HG02678 (cell line): ENCODE measurements at regions not wholly inside any gene's neighbourhood (a gene's known extent, or its start where the extent isn't known, plus 50 kb on each side); places are given as distances from the start of the nearest gene placed in this dataset.
"Not testable (repeated sequence)": the region's sequence is repeated elsewhere in the genome, so short reads cannot be mapped to it uniquely, and the experiment has no call there.

Source experiments
- ATAC-seq: cut with Tn5 transposase; IDR thresholded peaks from one replicate; pipeline ENCODE4 v1.9.1; 2021; ENCODE audit warnings: mild to moderate bottlenecking, moderate library complexity; ENCODE audit not compliant: unreplicated experiment

- not testable (repeated sequence) for ATAC-seq
These were observed 59.3 kb downstream of the NUTM2D start for GRCh38 chr10:87416892-87417291.

DNA sequence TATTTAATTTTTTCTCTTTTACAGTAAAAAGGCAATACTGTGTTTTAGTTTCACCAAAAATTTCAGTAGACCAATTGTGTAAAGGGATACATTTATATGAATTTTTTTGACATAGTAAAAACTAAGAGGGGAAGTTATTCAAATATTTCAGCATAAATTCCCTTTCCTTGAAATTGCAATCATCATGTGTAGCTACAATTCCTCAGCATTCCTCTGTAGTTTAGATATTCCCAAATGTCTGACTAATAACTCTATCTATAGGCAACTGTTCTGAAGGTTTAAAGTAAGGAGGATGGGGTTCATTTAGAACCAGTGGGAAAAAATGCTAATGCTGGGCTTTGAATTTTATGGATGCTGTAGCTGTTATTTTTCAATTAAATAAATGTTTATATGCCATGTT is 65.1 kb downstream of the NUTM2D start:
- ATAC-seq = not testable (repeated sequence)

- ATAC-seq = not testable (repeated sequence)
These were observed 67.3 kb downstream of the NUTM2D start for GRCh38 chr10:87424697-87425373.

DNA sequence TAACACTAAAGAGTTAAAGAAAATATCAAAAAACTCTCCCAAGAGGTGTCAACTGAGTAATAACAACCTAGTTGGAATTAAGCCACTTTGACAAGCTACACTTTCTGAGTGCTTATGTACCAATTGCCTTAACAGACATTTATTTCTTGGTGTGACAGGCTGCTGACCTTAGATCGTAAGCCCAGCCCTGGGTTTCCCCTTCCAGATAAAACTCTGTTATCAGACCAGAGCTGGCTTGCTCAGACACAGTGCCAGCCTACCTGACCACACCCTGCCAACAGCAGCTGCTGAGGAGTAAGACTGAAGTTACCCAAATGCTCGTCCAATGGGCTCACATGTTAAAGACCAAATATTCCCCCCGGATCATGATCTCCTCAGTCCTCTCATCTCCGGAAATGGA is 70.9 kb upstream of the MINPP1 start:
- ATAC-seq = not testable (repeated sequence)

GRCh38 chr10:87435295-87435826 is 69.3 kb upstream of the MINPP1 start:
- not testable (repeated sequence) for ATAC-seq

DNA sequence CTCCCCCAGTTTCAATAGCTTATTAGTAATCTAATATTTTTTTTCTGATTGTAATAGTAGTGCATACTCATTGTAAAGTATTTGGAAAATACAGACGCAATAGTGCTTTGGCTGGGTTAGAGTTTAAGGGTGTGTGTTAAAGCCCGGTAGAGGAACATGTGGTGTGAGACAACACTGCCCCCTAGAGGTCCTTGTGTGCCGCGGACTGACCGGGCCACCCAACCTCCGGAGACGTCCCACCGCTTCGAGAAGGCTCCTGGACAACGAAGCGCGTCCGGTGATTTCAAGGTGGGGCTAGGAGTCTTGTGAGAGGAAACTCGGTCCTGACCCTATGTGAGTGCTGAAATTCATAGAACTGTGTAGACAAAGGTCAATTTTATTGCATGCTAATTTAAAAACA is 68.6 kb upstream of the MINPP1 start:
- peak; percentile 82 for ATAC-seq

DNA sequence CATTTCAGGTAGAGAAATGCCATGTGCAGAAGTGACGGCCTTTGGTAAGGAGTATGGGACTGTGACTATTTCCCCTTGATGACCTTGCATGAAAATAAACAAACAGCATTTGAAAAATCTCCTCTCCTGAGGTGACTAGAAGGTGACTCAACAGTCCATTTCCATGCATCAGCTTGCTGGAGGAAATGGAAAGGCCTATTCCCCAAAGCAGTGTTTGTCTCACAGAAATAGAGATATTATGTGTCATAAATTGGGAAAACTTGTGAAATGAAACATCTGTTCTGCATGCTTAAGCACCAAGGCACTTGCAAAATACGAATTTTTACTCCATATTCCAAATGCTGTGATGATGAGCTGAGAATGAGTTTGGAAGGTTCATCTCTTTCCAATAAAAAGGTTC is 67.2 kb upstream of the MINPP1 start:
- ATAC-seq = not testable (repeated sequence)
